GM12878 (cell line): ENCODE measurements at regions not wholly inside any gene's neighbourhood (a gene's known extent, or its start where the extent isn't known, plus 50 kb on each side); places are given as distances from the start of the nearest gene placed in this dataset.

ENCODE experiments used
- ATAC-seq: fragments of 200-7000 bp; cut with Tn5 transposase; 3 replicates; pipeline ENCODE4 v1.9.1; 2020; ENCODE audit warnings: mild to moderate bottlenecking, moderate library complexity
- BruUV-seq: library from RNA; stranded (reverse); fragments of 400-500 nt; replicated peaks from 2 replicates; lab custom pipeline; 2021; lab: Mats Ljungman, UMichigan
- CTCF ChIA-PET: fragments of 300-600 bp; sonication (Branson Sonifier 250); formaldehyde crosslinking; extraction: SDS; loops from one replicate; lab custom pipeline; 2021; ENCODE audit warnings: inconsistent platforms; lab: Yijun Ruan, JAX
- POLR2A ChIA-PET: fragments of 350-600 bp; formaldehyde crosslinking; extraction: SDS; loops from one replicate; lab custom pipeline; 2021; ENCODE audit warnings: inconsistent platforms; lab: Charles Lee
- RAD21 ChIA-PET: fragments of 300-600 bp; sonication (Branson Sonifier 250); formaldehyde crosslinking; loops from one replicate; lab custom pipeline; 2023; ENCODE audit warnings: antibody characterized with exemption; ENCODE audit not compliant: unreplicated experiment; lab: Charles Lee
- SMC1A ChIA-PET: fragments of 300-600 bp; sonication (Branson Sonifier 250); formaldehyde crosslinking; loops from one replicate; lab custom pipeline; 2023; ENCODE audit not compliant: unreplicated experiment, uncharacterized antibody; lab: Charles Lee
- DNase-seq: peaks from one replicate; pipeline ENCODE4 v3.0.0-alpha.2; 2011; ENCODE audit warnings: low read depth, low spot score
- FAIRE-seq: peaks from 3 replicates; lab custom pipeline; 2011; peaks lifted over from hg19 to GRCh38; lab: Jason Lieb, UNC
- H2AFZ ChIP-seq: 2 replicates; pipeline ENCODE4 v1.6.0; 2011; ENCODE audit warnings: low read depth, low read length, control low read depth; ENCODE audit not compliant: control insufficient read depth
- H3K27ac ChIP-seq: 2 replicates; pipeline ENCODE4 v1.5.1; 2011; ENCODE audit warnings: control low read depth; ENCODE audit not compliant: control insufficient read depth, insufficient read depth
- H3K27me3 ChIP-seq, 2 experiments: replicated peaks in 1 of 2; 2 replicates each; pipeline versions ENCODE4 v1.6.0 to v1.6.1; 2011; ENCODE audit warnings: low read length in 1 of 2; ENCODE audit not compliant: control insufficient read depth in 2 of 2, insufficient read depth in 2 of 2
- H3K36me3 ChIP-seq, 2 experiments: 2 replicates each; pipeline ENCODE4 v1.5.1; 2011; ENCODE audit warnings: low read length in 1 of 2; ENCODE audit not compliant: control insufficient read depth in 2 of 2, insufficient read depth in 2 of 2
- H3K4me1 ChIP-seq: 2 replicates; pipeline ENCODE4 v1.6.1; 2011; ENCODE audit warnings: mild to moderate bottlenecking, low read length, moderate library complexity, mixed read lengths; ENCODE audit not compliant: control insufficient read depth, insufficient read depth
- H3K4me2 ChIP-seq: 2 replicates; pipeline ENCODE4 v1.6.0; 2011; ENCODE audit warnings: control low read depth; ENCODE audit not compliant: control insufficient read depth, insufficient read depth
- H3K4me3 ChIP-seq: fragments of 200-600 bp; sonication (generic); 2 replicates; pipeline ENCODE4 v1.5.1; 2016
- H3K79me2 ChIP-seq: 2 replicates; pipeline ENCODE4 v1.6.0; 2011; ENCODE audit warnings: low read length; ENCODE audit not compliant: control insufficient read depth, insufficient read depth
- H3K9ac ChIP-seq: 2 replicates; pipeline ENCODE4 v1.8.0; 2011; ENCODE audit warnings: low read length, control low read depth, mixed read lengths; ENCODE audit not compliant: control insufficient read depth, insufficient read depth
- H3K9me3 ChIP-seq: replicated peaks from 3 replicates; pipeline ENCODE4 v1.5.1; 2011; ENCODE audit warnings: mild to moderate bottlenecking, low read length; ENCODE audit not compliant: control insufficient read depth, insufficient read depth
- H4K20me1 ChIP-seq: 2 replicates; pipeline ENCODE4 v1.6.0; 2011; ENCODE audit not compliant: control insufficient read depth, insufficient read depth
- ATF3 ChIP-seq: IDR thresholded peaks from 2 replicates; pipeline ENCODE4 v1.6.1; 2011; ENCODE audit warnings: low read depth, mild to moderate bottlenecking, low read length, moderate library complexity, borderline replicate concordance; ENCODE audit errors: extremely low read depth
- BHLHE40 ChIP-seq, 2 experiments: fragments of 450-650 bp in 1 of 2; IDR thresholded peaks; 2 replicates each; pipeline ENCODE4 v1.6.1; 2011 to 2017; ENCODE audit warnings: low read depth in 2 of 2, borderline replicate concordance in 1 of 2, improper control_type of control experiment in 1 of 2, low read length in 1 of 2, mild to moderate bottlenecking in 1 of 2
- ETV6 ChIP-seq, 2 experiments: fragments of 450-650 bp in 1 of 2; IDR thresholded peaks in 1 of 2; conservative IDR thresholded peaks in 1 of 2; 2 replicates each; pipeline ENCODE4 v1.6.1; 2014; ENCODE audit warnings: antibody characterized with exemption in 1 of 2, borderline replicate concordance in 1 of 2, low read depth in 1 of 2, mild to moderate bottlenecking in 1 of 2, moderate library complexity in 1 of 2
- KLF5 ChIP-seq: fragments of 450-650 bp; IDR thresholded peaks from 2 replicates; pipeline ENCODE4 v1.6.1; 2014; ENCODE audit warnings: mild to moderate bottlenecking; ENCODE audit not compliant: partially characterized antibody
- PKNOX1 ChIP-seq: fragments of 450-650 bp; IDR thresholded peaks from 2 replicates; pipeline ENCODE4 v1.6.1; 2016; ENCODE audit warnings: mild to moderate bottlenecking
- POLR2A ChIP-seq: IDR thresholded peaks from 2 replicates; pipeline ENCODE4 v1.6.1; 2011; ENCODE audit warnings: low read depth, mild to moderate bottlenecking, low read length
- STAT1 ChIP-seq: fragments of 450-650 bp; conservative IDR thresholded peaks from 2 replicates; pipeline ENCODE4 v1.6.1; 2014; ENCODE audit warnings: antibody characterized with exemption, mild to moderate bottlenecking
- ZNF217 ChIP-seq: fragments of 450-650 bp; IDR thresholded peaks from 2 replicates; pipeline ENCODE4 v1.6.1; 2017; ENCODE audit warnings: antibody characterized with exemption, mild to moderate bottlenecking
- WGBS: methylation state at CpG from one replicate; pipeline ENCODE4 v1.1.6; 2016; ENCODE audit warnings: low lambda C conversion rate; ENCODE audit not compliant: insufficient replicate concordance, insufficient coverage; ENCODE audit errors: missing lambda C conversion rate; 5-methylcytosine and 5-hydroxymethylcytosine counted together
- in situ Hi-C: fragments of 300-500 bp; cut with MboI; formaldehyde crosslinking; loops from 9 replicates; pipeline ENCODE4 v1.14.3; 2018; ENCODE audit warnings: mixed read lengths
- intact Hi-C: fragments of 100-400 bp; cut with micrococcal nuclease; formaldehyde crosslinking; loops from one replicate; pipeline ENCODE4 v1.14.2; 2022; ENCODE audit not compliant: unreplicated experiment

GRCh38 chr10:43706166-43706565 lies 57.5 kb upstream of the ZNF32 start:
- intact Hi-C loops = no loop called here
- Histone ChIP-seq H3K27me3 (no peaks in the 10 kb centered on the region), H3K4me3 (no peak overlapping the region), H3K27ac (no peak overlapping the region), H4K20me1 (no peaks in the 10 kb centered on the region), H3K9me3 (no peaks in the 10 kb centered on the region), H3K4me2 (no peak overlapping the region), H3K9ac (no peak overlapping the region), H2AFZ (no peak overlapping the region), H3K36me3 (no peaks in the 10 kb centered on the region), H3K4me1 (no peaks in the 10 kb centered on the region), H3K79me2 (no peaks in the 10 kb centered on the region)
- ChIA-PET SMC1A (interaction anchor here (1.5 kb wide), 1 partner anchor 17 kb away, joined by 3 read pairs; no protein-coding TSS in a partner anchor), RAD21 (no interaction called here), CTCF (interaction anchor here (1.4 kb wide), 1 partner anchor 16 kb away, joined by 3 read pairs; no protein-coding TSS in a partner anchor), POLR2A (no interaction called here)
- WGBS = 23% methylated on average over 6 of the region's 6 CpGs
- DNase-seq (no peak), FAIRE-seq (no peak), ATAC-seq (no peak; the same call in 2 of the 3 replicates)
- in situ Hi-C loops = no loop called here
- no TSS peak for BruUV-seq
- peak; percentile 20; the same call in 1 of the 2 replicates for TF ChIP-seq PKNOX1
- no peak for TF ChIP-seq ZNF217
- no peak for TF ChIP-seq KLF5
- TF ChIP-seq ETV6 (conservative IDR thresholded peaks at IDR 0.05 in 1 of 2, IDR thresholded peaks at IDR 0.05 in 1 of 2; ENCODE audit: borderline replicate concordance in 1 of 2, low read depth in 1 of 2) = no peak
- peak in 1 of 2 experiments; percentile 21; a peak in 1 of 4 replicates for TF ChIP-seq BHLHE40 (IDR thresholded peaks at IDR 0.05; ENCODE audit: borderline replicate concordance in 1 of 2, low read depth in 2 of 2, low read length in 1 of 2)
- TF ChIP-seq ATF3 = no peak
- no peak for TF ChIP-seq POLR2A
- TF ChIP-seq STAT1 = no peak
